ENCODE measurements at regions not wholly inside any gene's neighbourhood (a gene's known extent, or its start where the extent isn't known, plus 50 kb on each side); places are given as distances from the start of the nearest gene placed in this dataset.

- DNase-seq, result no peak
- in situ Hi-C loops (cut with HindIII; ENCODE audit: low pct_ligation_motif_present, low pct_unique_long_range_greater_than_20kb, low sequenced_read_pairs), result no loop called here
These were observed 553.4 kb downstream of the TNS1 start for GRCh38 chr2:217449444-217449843.

- in situ Hi-C loops (cut with HindIII; ENCODE audit: low pct_ligation_motif_present, low pct_unique_long_range_greater_than_20kb, low sequenced_read_pairs), result no loop called here
These were observed 553.9 kb downstream of the TNS1 start for GRCh38 chr2:217448860-217449259.

GRCh38 chr2:217445723-217446122 is 557.1 kb downstream of the TNS1 start:
- DNase-seq, result no peak
- in situ Hi-C loops (cut with HindIII; ENCODE audit: low pct_ligation_motif_present, low pct_unique_long_range_greater_than_20kb, low sequenced_read_pairs), result no loop called here

More at GRCh38 chr2:217448860-217449259, 553.9 kb downstream of the TNS1 start:
- DNase-seq, result no peak

- in situ Hi-C loops (cut with HindIII; ENCODE audit: low pct_ligation_motif_present, low pct_unique_long_range_greater_than_20kb, low sequenced_read_pairs), result no loop called here
- DNase-seq, result no peak
These were observed 557.9 kb downstream of the TNS1 start for GRCh38 chr2:217444932-217445331.

GRCh38 chr2:217444509-217444908 is 558.3 kb downstream of the TNS1 start:
- in situ Hi-C loops (cut with HindIII; ENCODE audit: low pct_ligation_motif_present, low pct_unique_long_range_greater_than_20kb, low sequenced_read_pairs), result no loop called here
- DNase-seq, result no peak

GRCh38 chr2:217443601-217444000 is 559.2 kb downstream of the TNS1 start:
- no peak for DNase-seq
- in situ Hi-C loops (cut with HindIII; ENCODE audit: low pct_ligation_motif_present, low pct_unique_long_range_greater_than_20kb, low sequenced_read_pairs), result no loop called here

GRCh38 chr2:217440000-217440399 is 562.8 kb downstream of the TNS1 start:
- in situ Hi-C loops (cut with HindIII; ENCODE audit: low pct_ligation_motif_present, low pct_unique_long_range_greater_than_20kb, low sequenced_read_pairs), result no loop called here
- no peak for DNase-seq

GRCh38 chr2:217438821-217439220 is 564.0 kb downstream of the TNS1 start:
- DNase-seq, result no peak

GRCh38 chr2:217438136-217438535 is 564.7 kb downstream of the TNS1 start:
- no peak for DNase-seq
- in situ Hi-C loops (cut with HindIII; ENCODE audit: low pct_ligation_motif_present, low pct_unique_long_range_greater_than_20kb, low sequenced_read_pairs), result no loop called here

More at GRCh38 chr2:217438821-217439220, 564.0 kb downstream of the TNS1 start:
- in situ Hi-C loops (cut with HindIII; ENCODE audit: low pct_ligation_motif_present, low pct_unique_long_range_greater_than_20kb, low sequenced_read_pairs), result no loop called here

- in situ Hi-C loops (cut with HindIII; ENCODE audit: low pct_ligation_motif_present, low pct_unique_long_range_greater_than_20kb, low sequenced_read_pairs), result no loop called here
- DNase-seq, result no peak
These were observed 565.4 kb downstream of the TNS1 start for GRCh38 chr2:217437290-217437870.

- in situ Hi-C loops (cut with HindIII; ENCODE audit: low pct_ligation_motif_present, low pct_unique_long_range_greater_than_20kb, low sequenced_read_pairs), result no loop called here
- DNase-seq, result no peak
These were observed 566.4 kb downstream of the TNS1 start for GRCh38 chr2:217436386-217436785.

- DNase-seq, result peak; percentile 83
- in situ Hi-C loops (cut with HindIII; ENCODE audit: low pct_ligation_motif_present, low pct_unique_long_range_greater_than_20kb, low sequenced_read_pairs), result no loop called here
These were observed 568.4 kb downstream of the TNS1 start for GRCh38 chr2:217434180-217434975.

- no peak for DNase-seq
- in situ Hi-C loops (cut with HindIII; ENCODE audit: low pct_ligation_motif_present, low pct_unique_long_range_greater_than_20kb, low sequenced_read_pairs), result no loop called here
These were observed 569.3 kb downstream of the TNS1 start for GRCh38 chr2:217433522-217433921.

- in situ Hi-C loops (cut with HindIII; ENCODE audit: low pct_ligation_motif_present, low pct_unique_long_range_greater_than_20kb, low sequenced_read_pairs), result no loop called here
- no peak for DNase-seq
These were observed 571.1 kb downstream of the TNS1 start for GRCh38 chr2:217431577-217432269.

GRCh38 chr2:217430916-217431576 is 571.2 kb upstream of the TNP1 start:
- DNase-seq, result no peak
- in situ Hi-C loops (cut with HindIII; ENCODE audit: low pct_ligation_motif_present, low pct_unique_long_range_greater_than_20kb, low sequenced_read_pairs), result no loop called here

GRCh38 chr2:217429981-217430500 is 570.2 kb upstream of the TNP1 start:
- no peak for DNase-seq
- in situ Hi-C loops (cut with HindIII; ENCODE audit: low pct_ligation_motif_present, low pct_unique_long_range_greater_than_20kb, low sequenced_read_pairs), result no loop called here

GRCh38 chr2:217421834-217422233 is 562.0 kb upstream of the TNP1 start:
- in situ Hi-C loops (cut with HindIII; ENCODE audit: low pct_ligation_motif_present, low pct_unique_long_range_greater_than_20kb, low sequenced_read_pairs), result no loop called here
- no peak for DNase-seq

- DNase-seq, result no peak
- in situ Hi-C loops (cut with HindIII; ENCODE audit: low pct_ligation_motif_present, low pct_unique_long_range_greater_than_20kb, low sequenced_read_pairs), result no loop called here
These were observed 561.0 kb upstream of the TNP1 start for GRCh38 chr2:217420854-217421253.

All from ACHN (cell line).